IMR-90 (cell line): ENCODE measurements at regions not wholly inside any gene's neighbourhood (a gene's known extent, or its start where the extent isn't known, plus 50 kb on each side); places are given as distances from the start of the nearest gene placed in this dataset.

Source experiments
- ATAC-seq: fragments of 200-7000 bp; cut with Tn5 transposase; 2 replicates; pipeline ENCODE4 v1.9.1; 2020; ENCODE audit warnings: low read depth, mild to moderate bottlenecking, moderate library complexity
- BruUV-seq: library from RNA; stranded (reverse); fragments of 400-500 nt; replicated peaks from 2 replicates; lab custom pipeline; 2021; lab: Mats Ljungman, UMichigan
- CTCF ChIA-PET: fragments of 300-600 bp; formaldehyde crosslinking; extraction: SDS; loops from one replicate; lab custom pipeline; 2021; ENCODE audit warnings: antibody characterized with exemption; lab: Yijun Ruan, JAX
- POLR2A ChIA-PET: fragments of 300-600 bp; sonication (Branson Sonifier 250); formaldehyde crosslinking; loops from one replicate; lab custom pipeline; 2022; ENCODE audit warnings: antibody characterized with exemption; ENCODE audit not compliant: unreplicated experiment; lab: Charles Lee
- DNase-seq: peaks from one replicate; pipeline ENCODE4 v3.0.0; 2013
- H2AFZ ChIP-seq: replicated peaks from 2 replicates; pipeline ENCODE3; 2013; ENCODE audit warnings: low read length, mild to moderate bottlenecking; ENCODE audit not compliant: poor library complexity
- H2AK5ac ChIP-seq: 2 replicates; pipeline ENCODE4 v1.6.1; 2013; ENCODE audit warnings: low read depth, low read length, inconsistent platforms
- H2AK9ac ChIP-seq: replicated peaks from 2 replicates; pipeline ENCODE3; 2013; ENCODE audit warnings: mild to moderate bottlenecking, low read depth, low read length, moderate library complexity; ENCODE audit not compliant: poor library complexity
- H2BK120ac ChIP-seq: 2 replicates; pipeline ENCODE4 v1.6.1; 2013; ENCODE audit warnings: low read depth, low read length, inconsistent platforms
- H2BK15ac ChIP-seq: 3 replicates; pipeline ENCODE4 v1.6.1; 2013; ENCODE audit warnings: low read depth, low read length, inconsistent platforms
- H2BK20ac ChIP-seq: 2 replicates; pipeline ENCODE4 v1.6.1; 2013; ENCODE audit warnings: low read depth, mild to moderate bottlenecking, inconsistent platforms, low read length, moderate library complexity
- H2BK5ac ChIP-seq: 2 replicates; pipeline ENCODE4 v1.6.1; 2013; ENCODE audit warnings: mild to moderate bottlenecking, low read depth, low read length, inconsistent platforms; ENCODE audit not compliant: poor library complexity, severe bottlenecking
- H3K14ac ChIP-seq: replicated peaks from 2 replicates; pipeline ENCODE4 v1.6.1; 2013; ENCODE audit warnings: low read depth, low read length, inconsistent platforms
- H3K18ac ChIP-seq: 2 replicates; pipeline ENCODE4 v1.6.1; 2013; ENCODE audit warnings: low read depth, low read length, control low read depth
- H3K23ac ChIP-seq: 2 replicates; pipeline ENCODE4 v1.6.1; 2013; ENCODE audit warnings: low read depth, low read length, inconsistent platforms
- H3K27ac ChIP-seq: 2 replicates; pipeline ENCODE4 v1.5.1; 2013; ENCODE audit warnings: mild to moderate bottlenecking, control low read depth, low read length; ENCODE audit not compliant: insufficient read depth
- H3K27me3 ChIP-seq: 2 replicates; pipeline ENCODE4 v1.6.1; 2013; ENCODE audit warnings: low read length; ENCODE audit not compliant: control insufficient read depth, insufficient read depth
- H3K36me3 ChIP-seq: 2 replicates; pipeline ENCODE4 v1.6.1; 2013; ENCODE audit warnings: low read length, mixed read lengths; ENCODE audit not compliant: control insufficient read depth, insufficient read depth
- H3K4ac ChIP-seq: 2 replicates; pipeline ENCODE4 v1.6.1; 2013; ENCODE audit warnings: low read depth, low read length, inconsistent platforms
- H3K4me1 ChIP-seq: 2 replicates; pipeline ENCODE4 v1.6.1; 2013; ENCODE audit warnings: low read length, mixed read lengths; ENCODE audit not compliant: control insufficient read depth, insufficient read depth
- H3K4me2 ChIP-seq: 2 replicates; pipeline ENCODE4 v1.6.1; 2013; ENCODE audit warnings: low read depth, mild to moderate bottlenecking, control low read depth, low read length, moderate library complexity
- H3K4me3 ChIP-seq: 2 replicates; pipeline ENCODE4 v1.5.1; 2013; ENCODE audit warnings: low read depth, mild to moderate bottlenecking, control low read depth, low read length, moderate library complexity; ENCODE audit not compliant: insufficient read depth
- H3K56ac ChIP-seq: 2 replicates; pipeline ENCODE4 v1.6.1; 2013; ENCODE audit warnings: low read length, inconsistent platforms; ENCODE audit not compliant: insufficient read depth; ENCODE audit errors: extremely low read depth
- H3K79me1 ChIP-seq, 2 experiments: 2 replicates each; pipeline ENCODE4 v1.6.1; 2013; ENCODE audit warnings: low read length in 2 of 2, inconsistent platforms in 1 of 2, low read depth in 1 of 2
- H3K9ac ChIP-seq: 2 replicates; pipeline ENCODE4 v1.6.1; 2013; ENCODE audit warnings: low read depth, low read length, control low read depth
- H3K9me1 ChIP-seq: 2 replicates; pipeline ENCODE4 v1.6.1; 2013; ENCODE audit warnings: low read length, inconsistent platforms; ENCODE audit not compliant: insufficient read depth
- H3K9me3 ChIP-seq: 2 replicates; pipeline ENCODE4 v1.6.1; 2013; ENCODE audit warnings: low read length; ENCODE audit not compliant: control insufficient read depth, insufficient read depth
- H4K20me1 ChIP-seq: 2 replicates; pipeline ENCODE4 v1.6.1; 2013; ENCODE audit warnings: low read length, inconsistent platforms; ENCODE audit not compliant: insufficient read depth
- H4K5ac ChIP-seq: 2 replicates; pipeline ENCODE4 v1.6.1; 2013; ENCODE audit warnings: mild to moderate bottlenecking, low read depth, low read length, control low read depth
- H4K8ac ChIP-seq, 2 experiments: 2 replicates each; pipeline ENCODE4 v1.6.1; 2013; ENCODE audit warnings: low read depth in 2 of 2, low read length in 2 of 2, control low read depth in 1 of 2, inconsistent platforms in 1 of 2
- H4K91ac ChIP-seq: 2 replicates; pipeline ENCODE4 v1.6.1; 2013; ENCODE audit warnings: low read depth, low read length, inconsistent platforms; ENCODE audit not compliant: insufficient read depth
- SMC3 ChIP-seq: fragments of 150-350 bp; IDR thresholded peaks from 2 replicates; pipeline ENCODE4 v1.6.1; 2016; ENCODE audit warnings: low read depth, mild to moderate bottlenecking, antibody characterized with exemption, low read length, moderate library complexity
- WGBS, 2 experiments: methylation state at CpG; one replicate each; pipeline versions ENCODE4 v1.1.5 to v1.1.7; 2013; ENCODE audit warnings: missing lambda C conversion rate in 2 of 2; ENCODE audit not compliant: insufficient read length in 1 of 2; ENCODE audit errors: extremely low coverage in 2 of 2; 5-methylcytosine and 5-hydroxymethylcytosine counted together
- dilution Hi-C: fragments of 300-500 bp; cut with HindIII; formaldehyde crosslinking; loops from one replicate; pipeline ENCODE4 v1.14.3; 2018; ENCODE audit warnings: low sequenced_read_pairs; ENCODE audit not compliant: unreplicated experiment
- in situ Hi-C: fragments of 300-500 bp; cut with MboI; formaldehyde crosslinking; loops from 3 replicates; pipeline ENCODE4 v1.14.3; 2019; ENCODE audit warnings: low sequenced_read_pairs, inconsistent platforms, mixed read lengths
- intact Hi-C: fragments of 100-400 bp; cut with micrococcal nuclease; formaldehyde crosslinking; loops from 2 replicates; pipeline ENCODE4 v1.10.0; 2022

- Histone ChIP-seq H3K4me2 (no peak overlapping the region), H3K4me3 (no peak overlapping the region), H4K8ac (no peak overlapping the region), H3K4ac (no peak overlapping the region), H2AK9ac (no peak overlapping the region), H3K9me1 (no peaks in the 10 kb centered on the region), H4K91ac (no peak overlapping the region), H2BK20ac (no peak overlapping the region), H3K23ac (no peak overlapping the region), H3K79me1 (no peaks in the 10 kb centered on the region), H3K27ac (no peak overlapping the region), H3K14ac (no peak overlapping the region), H4K5ac (no peak overlapping the region), H2BK120ac (no peak overlapping the region), H3K4me1 (no peaks in the 10 kb centered on the region), H3K18ac (no peak overlapping the region), H2AK5ac (no peak overlapping the region), H3K27me3 (no peaks in the 10 kb centered on the region), H3K9me3 (peaks cover 13% of the 10 kb centered on the region), H2BK15ac (no peak overlapping the region), H2AFZ (no peak overlapping the region), H3K56ac (no peak overlapping the region), H3K9ac (no peak overlapping the region), H4K20me1 (no peaks in the 10 kb centered on the region), H2BK5ac (no peak overlapping the region), H3K36me3 (no peaks in the 10 kb centered on the region)
- ChIA-PET POLR2A (no interaction called here), CTCF (no interaction called here)
- DNase-seq (no peak), ATAC-seq (no peak)
- no TSS peak for BruUV-seq
- in situ Hi-C loops (no loop called here), intact Hi-C loops (no loop called here), dilution Hi-C loops (no loop called here)
- no CpG with 5 or more reads among the region's 4 CpGs for WGBS, 2 experiments
- TF ChIP-seq SMC3, result no peak
Measured at GRCh38 chr7:157473051-157473569, 136.3 kb downstream of the DNAJB6 start.
